Mucosa of rectum (tissue), 2 donors: ENCODE measurements at regions not wholly inside any gene's neighbourhood (a gene's known extent, or its start where the extent isn't known, plus 50 kb on each side); places are given as distances from the start of the nearest gene placed in this dataset.

Experiments used
- H3K27ac ChIP-seq, 2 donors: one replicate each; pipeline ENCODE4 v1.7.0; 2013; ENCODE audit warnings: inconsistent platforms in 2 of 2, low read depth in 2 of 2, low read length in 2 of 2
- H3K27me3 ChIP-seq, 2 donors: one replicate each; pipeline ENCODE4 v1.7.0; 2013; ENCODE audit warnings: low read length in 2 of 2; ENCODE audit not compliant: control insufficient read depth in 2 of 2, insufficient read depth in 2 of 2
- H3K36me3 ChIP-seq, 2 donors: one replicate each; pipeline ENCODE4 v1.7.0; 2013; ENCODE audit warnings: low read length in 2 of 2; ENCODE audit not compliant: control insufficient read depth in 2 of 2, insufficient read depth in 2 of 2
- H3K4me1 ChIP-seq, 2 donors: one replicate each; pipeline ENCODE4 v1.7.0; 2013; ENCODE audit warnings: low read length in 2 of 2, mild to moderate bottlenecking in 1 of 2; ENCODE audit not compliant: control insufficient read depth in 2 of 2, insufficient read depth in 2 of 2
- H3K4me3 ChIP-seq, 2 donors: one replicate each; pipeline ENCODE4 v1.7.0; 2013; ENCODE audit warnings: low read length in 2 of 2
- H3K9ac ChIP-seq, 2 donors: one replicate each; pipeline ENCODE4 v1.7.0; 2013; ENCODE audit warnings: low read length in 2 of 2, low read depth in 1 of 2, mild to moderate bottlenecking in 1 of 2
- H3K9me3 ChIP-seq, 2 donors: one replicate each; pipeline ENCODE4 v1.7.0; 2013; ENCODE audit warnings: low read length in 2 of 2; ENCODE audit not compliant: control insufficient read depth in 2 of 2
- donor health status: healthy.
- donor health status: Normal muscosa, but diverticular disease.

DNA sequence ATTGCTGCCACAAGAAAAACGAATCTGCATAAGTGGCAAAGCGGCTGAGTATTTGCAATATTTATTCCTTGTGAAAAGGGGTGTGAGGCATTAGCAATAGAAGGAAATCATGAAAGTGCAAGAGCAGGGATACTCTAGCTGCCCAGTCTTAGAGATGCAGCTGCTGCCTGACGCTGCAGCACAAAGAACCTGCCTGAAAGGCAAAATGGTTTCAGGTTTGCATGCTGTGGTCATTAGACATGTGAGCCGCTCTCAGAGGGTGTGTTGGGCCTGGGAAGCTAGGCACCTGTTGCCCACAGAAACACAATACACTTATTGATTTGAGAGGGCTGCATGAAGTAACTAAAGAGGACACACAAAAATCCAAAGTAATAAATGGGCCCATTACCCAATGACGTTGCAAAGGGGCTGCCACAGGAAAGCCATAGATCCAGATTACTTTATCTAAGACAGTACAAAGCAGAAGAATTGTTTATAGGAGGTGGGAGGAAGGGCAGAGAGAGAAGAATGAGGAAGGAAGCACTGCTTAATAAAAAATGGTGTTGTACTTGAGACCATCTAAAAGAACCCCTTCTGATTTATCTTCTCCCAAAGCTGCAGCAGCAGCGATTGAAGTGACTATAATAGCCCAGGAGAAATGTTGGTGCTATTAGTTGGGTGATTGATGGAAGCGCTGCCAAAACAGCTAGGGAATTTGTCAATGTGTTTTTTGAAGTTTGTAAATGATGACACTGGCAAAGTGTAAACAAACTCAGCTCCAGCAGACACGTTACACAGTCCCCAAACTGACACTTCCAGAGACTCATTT, 492.4 kb upstream of the ACVR2A start:
- H3K4me3 ChIP-seq, result no peak overlapping the region
- H3K4me1 ChIP-seq, result no peaks in the 10 kb centered on the region
- H3K27me3 ChIP-seq, result no peaks in the 10 kb centered on the region
- no peak overlapping the region for H3K9ac ChIP-seq
- no peaks in the 10 kb centered on the region for H3K36me3 ChIP-seq
- H3K9me3 ChIP-seq, result no peaks in the 10 kb centered on the region
- H3K27ac ChIP-seq, result no peak overlapping the region

DNA sequence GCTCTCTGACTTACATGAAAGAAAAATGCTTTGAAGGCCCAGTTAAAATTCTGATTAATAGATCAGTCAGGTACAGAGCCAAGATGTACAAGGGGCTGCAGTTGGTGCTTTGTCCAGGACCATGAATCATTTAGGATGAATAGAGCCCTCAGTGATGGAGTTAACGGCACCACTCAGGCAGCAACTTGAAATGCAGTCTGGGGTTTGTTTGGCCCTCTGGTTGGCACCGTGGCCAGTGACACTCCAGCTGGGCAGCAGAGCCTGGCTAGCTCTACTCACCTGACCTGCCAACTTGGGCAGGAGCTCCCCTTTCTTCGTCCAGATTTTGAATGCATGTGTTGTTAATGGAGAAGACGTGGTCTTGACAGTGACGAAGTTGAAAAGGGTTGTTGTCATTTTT, 493.0 kb upstream of the ACVR2A start:
- H3K27me3 ChIP-seq, result no peaks in the 10 kb centered on the region

DNA sequence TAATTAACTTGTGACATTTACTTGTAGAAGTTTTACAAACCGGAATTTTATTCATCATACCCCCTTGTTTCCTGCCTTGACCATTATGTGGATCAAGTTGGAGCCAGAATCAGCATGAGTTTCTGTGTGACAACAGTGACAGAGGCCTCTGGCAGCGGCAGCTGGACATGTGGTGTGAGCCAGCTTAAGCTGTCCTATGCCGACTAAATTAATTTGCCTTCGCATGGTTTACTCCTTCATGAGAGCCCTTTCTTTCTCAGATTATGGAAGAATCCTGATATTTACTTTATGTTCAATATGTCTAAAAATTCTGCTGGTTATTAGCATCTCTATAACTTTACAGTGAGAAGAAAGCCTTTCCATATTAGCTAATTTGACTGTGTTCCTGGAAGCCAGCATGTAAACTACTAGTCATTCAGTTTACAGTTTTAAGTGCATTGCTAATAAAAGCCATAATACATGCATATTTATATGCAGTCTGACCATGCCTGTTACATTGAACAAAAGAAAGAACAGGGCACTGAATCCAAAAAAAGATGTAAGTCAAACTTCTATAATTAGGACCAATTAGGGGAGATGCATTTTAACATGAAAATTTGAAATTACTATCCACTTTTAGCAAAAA, 495.8 kb upstream of the ACVR2A start:
- H3K27ac ChIP-seq, result no peak overlapping the region
- H3K9ac ChIP-seq, result no peak overlapping the region
- H3K9me3 ChIP-seq, result no peaks in the 10 kb centered on the region
- no peak overlapping the region for H3K4me3 ChIP-seq
- no peaks in the 10 kb centered on the region for H3K4me1 ChIP-seq
- no peaks in the 10 kb centered on the region for H3K27me3 ChIP-seq
- H3K36me3 ChIP-seq, result no peaks in the 10 kb centered on the region

More for the DNA sequence above, 493.0 kb upstream of the ACVR2A start:
- Histone ChIP-seq H3K4me1 (no peaks in the 10 kb centered on the region), H3K9me3 (no peaks in the 10 kb centered on the region), H3K9ac (no peak overlapping the region), H3K36me3 (no peaks in the 10 kb centered on the region), H3K4me3 (no peak overlapping the region), H3K27ac (no peak overlapping the region)

DNA sequence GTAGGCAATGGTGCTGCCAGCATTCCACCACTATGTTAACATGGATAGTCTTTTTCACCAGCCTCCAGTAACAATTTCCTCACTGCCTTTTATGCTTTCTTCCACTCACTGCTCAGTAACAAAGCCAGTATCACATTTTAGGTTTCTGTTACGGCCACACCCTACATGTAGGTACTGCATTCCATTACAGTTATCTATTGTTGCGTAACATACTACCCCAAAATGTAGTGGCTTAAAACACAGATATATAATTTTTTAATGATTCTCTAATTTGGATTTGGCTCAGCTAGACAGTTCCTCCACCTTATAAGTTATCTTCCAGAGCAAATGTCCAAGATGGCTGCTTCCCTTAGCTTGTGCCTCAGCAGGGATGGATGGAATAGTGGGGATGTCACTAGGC, 498.7 kb upstream of the ACVR2A start:
- no peaks in the 10 kb centered on the region for H3K4me1 ChIP-seq
- H3K36me3 ChIP-seq, result no peaks in the 10 kb centered on the region
- H3K27ac ChIP-seq, result no peak overlapping the region
- no peaks in the 10 kb centered on the region for H3K27me3 ChIP-seq
- H3K9ac ChIP-seq, result no peak overlapping the region
- H3K4me3 ChIP-seq, result no peak overlapping the region
- no peaks in the 10 kb centered on the region for H3K9me3 ChIP-seq

DNA sequence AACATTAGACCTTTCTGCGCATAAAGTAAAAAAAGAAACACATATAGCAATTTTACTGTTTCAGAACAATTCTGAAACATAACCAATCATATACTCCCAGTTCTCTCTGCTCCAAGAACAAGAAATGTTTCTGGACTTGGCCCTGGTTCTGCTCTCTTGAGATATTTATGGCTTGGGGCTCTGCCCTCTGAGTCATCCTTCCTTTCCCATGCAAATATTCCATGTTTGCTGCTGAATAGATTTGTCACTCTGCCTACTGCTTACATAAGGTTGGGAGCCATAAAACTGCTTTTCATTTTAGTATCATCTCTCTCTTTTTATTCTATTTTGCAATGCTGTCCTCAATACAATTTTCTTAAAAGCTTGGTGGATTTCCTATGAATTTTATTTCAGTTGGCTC, 499.6 kb upstream of the ACVR2A start:
- Histone ChIP-seq H3K36me3 (no peaks in the 10 kb centered on the region), H3K4me1 (no peaks in the 10 kb centered on the region), H3K27ac (no peak overlapping the region), H3K9ac (no peak overlapping the region), H3K27me3 (no peaks in the 10 kb centered on the region), H3K9me3 (no peaks in the 10 kb centered on the region), H3K4me3 (no peak overlapping the region)

DNA sequence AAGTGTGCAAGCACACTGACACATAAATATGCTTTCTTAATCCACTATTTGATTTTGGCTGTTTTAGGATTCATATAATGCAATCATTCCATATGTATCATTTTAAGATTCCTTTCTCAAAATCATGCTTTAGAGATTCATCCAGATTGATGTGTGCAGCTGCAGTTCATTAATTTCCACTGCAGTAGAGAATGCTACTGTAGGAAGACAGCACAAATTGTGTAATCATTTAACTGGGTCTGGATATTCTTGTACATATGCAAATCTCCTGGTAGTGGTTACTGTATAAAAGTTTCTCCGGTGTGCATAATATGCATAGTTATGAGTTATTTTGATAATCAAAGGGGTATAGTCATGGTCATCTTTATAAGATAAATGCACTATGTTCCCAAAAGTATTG, 502.5 kb upstream of the ACVR2A start:
- Histone ChIP-seq H3K27me3 (no peaks in the 10 kb centered on the region), H3K36me3 (no peaks in the 10 kb centered on the region), H3K9ac (no peak overlapping the region), H3K4me3 (no peak overlapping the region), H3K27ac (no peak overlapping the region), H3K4me1 (no peaks in the 10 kb centered on the region), H3K9me3 (no peaks in the 10 kb centered on the region)

GRCh38 chr2:147331790-147332419, 512.9 kb upstream of the ACVR2A start:
- H3K9me3 ChIP-seq, result no peaks in the 10 kb centered on the region
- H3K9ac ChIP-seq, result no peak overlapping the region
- no peak overlapping the region for H3K4me3 ChIP-seq
- H3K4me1 ChIP-seq, result no peaks in the 10 kb centered on the region
- H3K27me3 ChIP-seq, result no peaks in the 10 kb centered on the region
- H3K36me3 ChIP-seq, result no peaks in the 10 kb centered on the region
- H3K27ac ChIP-seq, result no peak overlapping the region

DNA sequence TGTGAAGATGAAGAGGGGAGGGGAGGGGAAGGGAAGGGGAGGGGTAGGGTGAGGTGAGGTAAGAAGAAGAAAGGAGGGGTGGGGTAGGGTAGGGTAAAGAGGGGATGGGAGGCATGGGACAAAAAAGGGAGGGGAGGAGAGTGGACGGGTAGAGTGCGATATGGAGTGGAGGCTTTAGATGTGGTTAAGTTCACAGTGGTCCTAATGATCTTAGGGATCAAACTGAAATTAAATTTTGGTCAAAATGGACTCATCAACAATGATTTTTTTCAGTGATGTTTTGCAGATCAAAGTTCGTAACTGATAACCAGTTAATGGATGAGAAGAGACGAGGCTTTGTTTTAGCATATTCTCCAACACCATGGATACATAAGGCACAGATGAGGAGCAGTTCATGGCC, 513.9 kb upstream of the ACVR2A start:
- Histone ChIP-seq H3K9ac (no peak overlapping the region), H3K36me3 (no peaks in the 10 kb centered on the region), H3K27me3 (no peaks in the 10 kb centered on the region), H3K4me1 (no peaks in the 10 kb centered on the region), H3K9me3 (no peaks in the 10 kb centered on the region), H3K4me3 (no peak overlapping the region), H3K27ac (no peak overlapping the region)

GRCh38 chr2:147327613-147328012, 517.2 kb upstream of the ACVR2A start:
- Histone ChIP-seq H3K9ac (no peak overlapping the region), H3K27me3 (no peaks in the 10 kb centered on the region), H3K27ac (no peak overlapping the region), H3K9me3 (no peaks in the 10 kb centered on the region), H3K4me1 (no peaks in the 10 kb centered on the region), H3K4me3 (peak overlapping the region in 1 of 2 donors; percentile 9), H3K36me3 (no peaks in the 10 kb centered on the region)

- no peak overlapping the region for H3K9ac ChIP-seq
- H3K4me1 ChIP-seq, result no peaks in the 10 kb centered on the region
- no peak overlapping the region for H3K4me3 ChIP-seq
- peaks cover 0 to 4% of the 10 kb centered on the region in 2 donors for H3K9me3 ChIP-seq
- H3K27me3 ChIP-seq, result no peaks in the 10 kb centered on the region
- no peaks in the 10 kb centered on the region for H3K36me3 ChIP-seq
- no peak overlapping the region for H3K27ac ChIP-seq
These were observed 518.8 kb upstream of the ACVR2A start for GRCh38 chr2:147325990-147326389.
